IMR-90 (cell line): ENCODE measurements at regions not wholly inside any gene's neighbourhood (a gene's known extent, or its start where the extent isn't known, plus 50 kb on each side); places are given as distances from the start of the nearest gene placed in this dataset.

Experiments used
- ATAC-seq: fragments of 200-7000 bp; cut with Tn5 transposase; 2 replicates; pipeline ENCODE4 v1.9.1; 2020; ENCODE audit warnings: low read depth, mild to moderate bottlenecking, moderate library complexity
- BruUV-seq: library from RNA; stranded (reverse); fragments of 400-500 nt; replicated peaks from 2 replicates; lab custom pipeline; 2021; lab: Mats Ljungman, UMichigan
- CTCF ChIA-PET: fragments of 300-600 bp; formaldehyde crosslinking; extraction: SDS; loops from one replicate; lab custom pipeline; 2021; ENCODE audit warnings: antibody characterized with exemption; lab: Yijun Ruan, JAX
- POLR2A ChIA-PET: fragments of 300-600 bp; sonication (Branson Sonifier 250); formaldehyde crosslinking; loops from one replicate; lab custom pipeline; 2022; ENCODE audit warnings: antibody characterized with exemption; ENCODE audit not compliant: unreplicated experiment; lab: Charles Lee
- DNase-seq: peaks from one replicate; pipeline ENCODE4 v3.0.0; 2013
- H2AFZ ChIP-seq: replicated peaks from 2 replicates; pipeline ENCODE3; 2013; ENCODE audit warnings: low read length, mild to moderate bottlenecking; ENCODE audit not compliant: poor library complexity
- H2AK5ac ChIP-seq: 2 replicates; pipeline ENCODE4 v1.6.1; 2013; ENCODE audit warnings: low read depth, low read length, inconsistent platforms
- H2AK9ac ChIP-seq: replicated peaks from 2 replicates; pipeline ENCODE3; 2013; ENCODE audit warnings: mild to moderate bottlenecking, low read depth, low read length, moderate library complexity; ENCODE audit not compliant: poor library complexity
- H2BK120ac ChIP-seq: 2 replicates; pipeline ENCODE4 v1.6.1; 2013; ENCODE audit warnings: low read depth, low read length, inconsistent platforms
- H2BK15ac ChIP-seq: 3 replicates; pipeline ENCODE4 v1.6.1; 2013; ENCODE audit warnings: low read depth, low read length, inconsistent platforms
- H2BK20ac ChIP-seq: 2 replicates; pipeline ENCODE4 v1.6.1; 2013; ENCODE audit warnings: low read depth, mild to moderate bottlenecking, inconsistent platforms, low read length, moderate library complexity
- H2BK5ac ChIP-seq: 2 replicates; pipeline ENCODE4 v1.6.1; 2013; ENCODE audit warnings: mild to moderate bottlenecking, low read depth, low read length, inconsistent platforms; ENCODE audit not compliant: poor library complexity, severe bottlenecking
- H3K14ac ChIP-seq: replicated peaks from 2 replicates; pipeline ENCODE4 v1.6.1; 2013; ENCODE audit warnings: low read depth, low read length, inconsistent platforms
- H3K18ac ChIP-seq: 2 replicates; pipeline ENCODE4 v1.6.1; 2013; ENCODE audit warnings: low read depth, low read length, control low read depth
- H3K23ac ChIP-seq: 2 replicates; pipeline ENCODE4 v1.6.1; 2013; ENCODE audit warnings: low read depth, low read length, inconsistent platforms
- H3K27ac ChIP-seq: 2 replicates; pipeline ENCODE4 v1.5.1; 2013; ENCODE audit warnings: mild to moderate bottlenecking, control low read depth, low read length; ENCODE audit not compliant: insufficient read depth
- H3K27me3 ChIP-seq: 2 replicates; pipeline ENCODE4 v1.6.1; 2013; ENCODE audit warnings: low read length; ENCODE audit not compliant: control insufficient read depth, insufficient read depth
- H3K36me3 ChIP-seq: 2 replicates; pipeline ENCODE4 v1.6.1; 2013; ENCODE audit warnings: low read length, mixed read lengths; ENCODE audit not compliant: control insufficient read depth, insufficient read depth
- H3K4ac ChIP-seq: 2 replicates; pipeline ENCODE4 v1.6.1; 2013; ENCODE audit warnings: low read depth, low read length, inconsistent platforms
- H3K4me1 ChIP-seq: 2 replicates; pipeline ENCODE4 v1.6.1; 2013; ENCODE audit warnings: low read length, mixed read lengths; ENCODE audit not compliant: control insufficient read depth, insufficient read depth
- H3K4me2 ChIP-seq: 2 replicates; pipeline ENCODE4 v1.6.1; 2013; ENCODE audit warnings: low read depth, mild to moderate bottlenecking, control low read depth, low read length, moderate library complexity
- H3K4me3 ChIP-seq: 2 replicates; pipeline ENCODE4 v1.5.1; 2013; ENCODE audit warnings: low read depth, mild to moderate bottlenecking, control low read depth, low read length, moderate library complexity; ENCODE audit not compliant: insufficient read depth
- H3K56ac ChIP-seq: 2 replicates; pipeline ENCODE4 v1.6.1; 2013; ENCODE audit warnings: low read length, inconsistent platforms; ENCODE audit not compliant: insufficient read depth; ENCODE audit errors: extremely low read depth
- H3K79me1 ChIP-seq, 2 experiments: 2 replicates each; pipeline ENCODE4 v1.6.1; 2013; ENCODE audit warnings: low read length in 2 of 2, inconsistent platforms in 1 of 2, low read depth in 1 of 2
- H3K9ac ChIP-seq: 2 replicates; pipeline ENCODE4 v1.6.1; 2013; ENCODE audit warnings: low read depth, low read length, control low read depth
- H3K9me1 ChIP-seq: 2 replicates; pipeline ENCODE4 v1.6.1; 2013; ENCODE audit warnings: low read length, inconsistent platforms; ENCODE audit not compliant: insufficient read depth
- H3K9me3 ChIP-seq: 2 replicates; pipeline ENCODE4 v1.6.1; 2013; ENCODE audit warnings: low read length; ENCODE audit not compliant: control insufficient read depth, insufficient read depth
- H4K20me1 ChIP-seq: 2 replicates; pipeline ENCODE4 v1.6.1; 2013; ENCODE audit warnings: low read length, inconsistent platforms; ENCODE audit not compliant: insufficient read depth
- H4K5ac ChIP-seq: 2 replicates; pipeline ENCODE4 v1.6.1; 2013; ENCODE audit warnings: mild to moderate bottlenecking, low read depth, low read length, control low read depth
- H4K8ac ChIP-seq, 2 experiments: 2 replicates each; pipeline ENCODE4 v1.6.1; 2013; ENCODE audit warnings: low read depth in 2 of 2, low read length in 2 of 2, control low read depth in 1 of 2, inconsistent platforms in 1 of 2
- H4K91ac ChIP-seq: 2 replicates; pipeline ENCODE4 v1.6.1; 2013; ENCODE audit warnings: low read depth, low read length, inconsistent platforms; ENCODE audit not compliant: insufficient read depth
- BHLHE40 ChIP-seq: fragments of 150-350 bp; IDR thresholded peaks from 2 replicates; pipeline ENCODE4 v1.6.1; 2016; ENCODE audit warnings: mild to moderate bottlenecking, low read depth, low read length
- CHD1 ChIP-seq: IDR thresholded peaks from 2 replicates; pipeline ENCODE4 v1.6.1; 2012; ENCODE audit warnings: low read depth, low read length, improper control_type of control experiment
- CTCF ChIP-seq: conservative IDR thresholded peaks from 2 replicates; pipeline ENCODE4 v1.5.1; 2012; ENCODE audit warnings: mild to moderate bottlenecking, low read depth, low read length, improper control_type of control experiment
- MAFK ChIP-seq: IDR thresholded peaks from 2 replicates; pipeline ENCODE4 v1.6.1; 2012; ENCODE audit warnings: low read depth, low read length, improper control_type of control experiment
- NFE2L2 ChIP-seq: fragments of 150-350 bp; IDR thresholded peaks from 2 replicates; pipeline ENCODE4 v1.6.1; 2016; ENCODE audit warnings: low read depth, mild to moderate bottlenecking, low read length
- RAD21 ChIP-seq: IDR thresholded peaks from 2 replicates; pipeline ENCODE4 v1.6.1; 2012; ENCODE audit warnings: low read length, improper control_type of control experiment
- RCOR1 ChIP-seq: IDR thresholded peaks from 2 replicates; pipeline ENCODE4 v1.6.1; 2012; ENCODE audit warnings: mild to moderate bottlenecking, low read length, improper control_type of control experiment; ENCODE audit not compliant: insufficient replicate concordance
- dilution Hi-C: fragments of 300-500 bp; cut with HindIII; formaldehyde crosslinking; loops from one replicate; pipeline ENCODE4 v1.14.3; 2018; ENCODE audit warnings: low sequenced_read_pairs; ENCODE audit not compliant: unreplicated experiment
- in situ Hi-C: fragments of 300-500 bp; cut with MboI; formaldehyde crosslinking; loops from 3 replicates; pipeline ENCODE4 v1.14.3; 2019; ENCODE audit warnings: low sequenced_read_pairs, inconsistent platforms, mixed read lengths
- intact Hi-C: fragments of 100-400 bp; cut with micrococcal nuclease; formaldehyde crosslinking; loops from 2 replicates; pipeline ENCODE4 v1.10.0; 2022
- TF ChIP-seq, protein P1 (sequence below): fragments of 150-350 bp; IDR thresholded peaks from 2 replicates; pipeline ENCODE4 v1.6.1; 2016; ENCODE audit warnings: low read depth, mild to moderate bottlenecking, low read length, moderate library complexity, borderline replicate concordance

DNA sequence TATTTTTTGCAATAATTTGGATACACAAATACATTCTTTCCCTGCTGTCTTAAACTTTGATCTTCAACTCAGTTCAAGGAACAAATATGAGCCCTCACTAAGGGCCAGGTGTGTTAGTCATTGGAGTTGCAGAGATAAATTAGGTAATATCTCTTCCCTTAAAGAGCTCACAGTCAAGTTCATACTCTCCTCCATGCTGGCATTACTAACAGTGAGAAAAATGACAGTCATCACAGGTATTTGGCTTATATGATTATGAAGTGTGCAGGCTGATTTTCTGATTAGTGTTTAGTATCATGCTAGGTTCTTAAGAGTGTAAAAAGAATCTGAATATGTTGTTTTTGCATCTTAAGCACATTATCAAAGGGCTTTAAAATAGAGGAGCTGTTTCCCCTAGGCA is 594.7 kb downstream of the CCER1 start:
- H3K56ac ChIP-seq = no peak overlapping the region
- in situ Hi-C loops = no loop called here
- no peak overlapping the region for H4K5ac ChIP-seq
- H4K8ac ChIP-seq = no peak overlapping the region
- no peak overlapping the region for H3K4me3 ChIP-seq
- DNase-seq = no peak
- no peak overlapping the region for H3K27ac ChIP-seq
- H2AFZ ChIP-seq = no peak overlapping the region
- ChIA-PET POLR2A (no interaction called here), CTCF (no interaction called here)
- H4K91ac ChIP-seq = no peak overlapping the region
- dilution Hi-C loops = no loop called here
- no peaks in the 10 kb centered on the region for H4K20me1 ChIP-seq
- no peaks in the 10 kb centered on the region for H3K9me3 ChIP-seq
- BruUV-seq = no TSS peak
- no peak overlapping the region for H2AK9ac ChIP-seq
- no peak overlapping the region for H3K23ac ChIP-seq
- H3K4me1 ChIP-seq = no peaks in the 10 kb centered on the region
- H2BK20ac ChIP-seq = no peak overlapping the region
- no peak overlapping the region for H2BK120ac ChIP-seq
- H3K4me2 ChIP-seq = no peak overlapping the region
- H3K36me3 ChIP-seq = no peaks in the 10 kb centered on the region
- H3K9ac ChIP-seq = no peak overlapping the region
- H2BK15ac ChIP-seq = no peak overlapping the region
- H3K4ac ChIP-seq = no peak overlapping the region
- no peak for ATAC-seq
- H3K79me1 ChIP-seq = no peaks in the 10 kb centered on the region
- no peak overlapping the region for H2AK5ac ChIP-seq
- no peak overlapping the region for H3K14ac ChIP-seq
- TF ChIP-seq CHD1 (no peak), RCOR1 (no peak), MAFK (no peak), NFE2L2 (no peak), CTCF (no peak), RAD21 (no peak), BHLHE40 (no peak)
- TF ChIP-seq, protein P1, sequence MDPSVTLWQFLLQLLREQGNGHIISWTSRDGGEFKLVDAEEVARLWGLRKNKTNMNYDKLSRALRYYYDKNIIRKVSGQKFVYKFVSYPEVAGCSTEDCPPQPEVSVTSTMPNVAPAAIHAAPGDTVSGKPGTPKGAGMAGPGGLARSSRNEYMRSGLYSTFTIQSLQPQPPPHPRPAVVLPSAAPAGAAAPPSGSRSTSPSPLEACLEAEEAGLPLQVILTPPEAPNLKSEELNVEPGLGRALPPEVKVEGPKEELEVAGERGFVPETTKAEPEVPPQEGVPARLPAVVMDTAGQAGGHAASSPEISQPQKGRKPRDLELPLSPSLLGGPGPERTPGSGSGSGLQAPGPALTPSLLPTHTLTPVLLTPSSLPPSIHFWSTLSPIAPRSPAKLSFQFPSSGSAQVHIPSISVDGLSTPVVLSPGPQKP = no peak
- no peak overlapping the region for H2BK5ac ChIP-seq
- no peaks in the 10 kb centered on the region for H3K9me1 ChIP-seq
- intact Hi-C loops = no loop called here
- no peak overlapping the region for H3K18ac ChIP-seq
- no peaks in the 10 kb centered on the region for H3K27me3 ChIP-seq
